DND-41 (cell line): ENCODE measurements at regions not wholly inside any gene's neighbourhood (a gene's known extent, or its start where the extent isn't known, plus 50 kb on each side); places are given as distances from the start of the nearest gene placed in this dataset.

ENCODE experiments used
- CTCF ChIP-seq: IDR thresholded peaks from 2 replicates; pipeline ENCODE4 v1.5.1; 2012; ENCODE audit warnings: borderline replicate concordance, low read length, moderate library complexity, mild to moderate bottlenecking; ENCODE audit not compliant: poor library complexity, severe bottlenecking; ENCODE audit errors: extremely low read depth
- EZH2 ChIP-seq: IDR thresholded peaks from 3 replicates; pipeline ENCODE4 v1.6.1; 2012; ENCODE audit warnings: borderline replicate concordance, low read depth, mild to moderate bottlenecking, moderate library complexity, low read length, inconsistent platforms; ENCODE audit not compliant: severe bottlenecking

- TF ChIP-seq CTCF (no peak), EZH2 (no peak)
Observed at GRCh38 chr5:4345850-4346249, 750.2 kb downstream of the IRX1 start.
